IMR-90 (cell line): ENCODE measurements at regions not wholly inside any gene's neighbourhood (a gene's known extent, or its start where the extent isn't known, plus 50 kb on each side); places are given as distances from the start of the nearest gene placed in this dataset.

ENCODE experiments used
- ATAC-seq: fragments of 200-7000 bp; cut with Tn5 transposase; 2 replicates; pipeline ENCODE4 v1.9.1; 2020; ENCODE audit warnings: low read depth, mild to moderate bottlenecking, moderate library complexity
- BruUV-seq: library from RNA; stranded (reverse); fragments of 400-500 nt; replicated peaks from 2 replicates; lab custom pipeline; 2021; lab: Mats Ljungman, UMichigan
- CTCF ChIA-PET: fragments of 300-600 bp; formaldehyde crosslinking; extraction: SDS; loops from one replicate; lab custom pipeline; 2021; ENCODE audit warnings: antibody characterized with exemption; lab: Yijun Ruan, JAX
- POLR2A ChIA-PET: fragments of 300-600 bp; sonication (Branson Sonifier 250); formaldehyde crosslinking; loops from one replicate; lab custom pipeline; 2022; ENCODE audit warnings: antibody characterized with exemption; ENCODE audit not compliant: unreplicated experiment; lab: Charles Lee
- DNase-seq: peaks from one replicate; pipeline ENCODE4 v3.0.0; 2013
- H2AFZ ChIP-seq: replicated peaks from 2 replicates; pipeline ENCODE3; 2013; ENCODE audit warnings: low read length, mild to moderate bottlenecking; ENCODE audit not compliant: poor library complexity
- H2AK5ac ChIP-seq: 2 replicates; pipeline ENCODE4 v1.6.1; 2013; ENCODE audit warnings: low read depth, low read length, inconsistent platforms
- H2AK9ac ChIP-seq: replicated peaks from 2 replicates; pipeline ENCODE3; 2013; ENCODE audit warnings: mild to moderate bottlenecking, low read depth, low read length, moderate library complexity; ENCODE audit not compliant: poor library complexity
- H2BK120ac ChIP-seq: 2 replicates; pipeline ENCODE4 v1.6.1; 2013; ENCODE audit warnings: low read depth, low read length, inconsistent platforms
- H2BK15ac ChIP-seq: 3 replicates; pipeline ENCODE4 v1.6.1; 2013; ENCODE audit warnings: low read depth, low read length, inconsistent platforms
- H2BK20ac ChIP-seq: 2 replicates; pipeline ENCODE4 v1.6.1; 2013; ENCODE audit warnings: low read depth, mild to moderate bottlenecking, inconsistent platforms, low read length, moderate library complexity
- H2BK5ac ChIP-seq: 2 replicates; pipeline ENCODE4 v1.6.1; 2013; ENCODE audit warnings: mild to moderate bottlenecking, low read depth, low read length, inconsistent platforms; ENCODE audit not compliant: poor library complexity, severe bottlenecking
- H3K14ac ChIP-seq: replicated peaks from 2 replicates; pipeline ENCODE4 v1.6.1; 2013; ENCODE audit warnings: low read depth, low read length, inconsistent platforms
- H3K18ac ChIP-seq: 2 replicates; pipeline ENCODE4 v1.6.1; 2013; ENCODE audit warnings: low read depth, low read length, control low read depth
- H3K23ac ChIP-seq: 2 replicates; pipeline ENCODE4 v1.6.1; 2013; ENCODE audit warnings: low read depth, low read length, inconsistent platforms
- H3K27ac ChIP-seq: 2 replicates; pipeline ENCODE4 v1.5.1; 2013; ENCODE audit warnings: mild to moderate bottlenecking, control low read depth, low read length; ENCODE audit not compliant: insufficient read depth
- H3K27me3 ChIP-seq: 2 replicates; pipeline ENCODE4 v1.6.1; 2013; ENCODE audit warnings: low read length; ENCODE audit not compliant: control insufficient read depth, insufficient read depth
- H3K36me3 ChIP-seq: 2 replicates; pipeline ENCODE4 v1.6.1; 2013; ENCODE audit warnings: low read length, mixed read lengths; ENCODE audit not compliant: control insufficient read depth, insufficient read depth
- H3K4ac ChIP-seq: 2 replicates; pipeline ENCODE4 v1.6.1; 2013; ENCODE audit warnings: low read depth, low read length, inconsistent platforms
- H3K4me1 ChIP-seq: 2 replicates; pipeline ENCODE4 v1.6.1; 2013; ENCODE audit warnings: low read length, mixed read lengths; ENCODE audit not compliant: control insufficient read depth, insufficient read depth
- H3K4me2 ChIP-seq: 2 replicates; pipeline ENCODE4 v1.6.1; 2013; ENCODE audit warnings: low read depth, mild to moderate bottlenecking, control low read depth, low read length, moderate library complexity
- H3K4me3 ChIP-seq: 2 replicates; pipeline ENCODE4 v1.5.1; 2013; ENCODE audit warnings: low read depth, mild to moderate bottlenecking, control low read depth, low read length, moderate library complexity; ENCODE audit not compliant: insufficient read depth
- H3K56ac ChIP-seq: 2 replicates; pipeline ENCODE4 v1.6.1; 2013; ENCODE audit warnings: low read length, inconsistent platforms; ENCODE audit not compliant: insufficient read depth; ENCODE audit errors: extremely low read depth
- H3K79me1 ChIP-seq, 2 experiments: 2 replicates each; pipeline ENCODE4 v1.6.1; 2013; ENCODE audit warnings: low read length in 2 of 2, inconsistent platforms in 1 of 2, low read depth in 1 of 2
- H3K9ac ChIP-seq: 2 replicates; pipeline ENCODE4 v1.6.1; 2013; ENCODE audit warnings: low read depth, low read length, control low read depth
- H3K9me1 ChIP-seq: 2 replicates; pipeline ENCODE4 v1.6.1; 2013; ENCODE audit warnings: low read length, inconsistent platforms; ENCODE audit not compliant: insufficient read depth
- H3K9me3 ChIP-seq: 2 replicates; pipeline ENCODE4 v1.6.1; 2013; ENCODE audit warnings: low read length; ENCODE audit not compliant: control insufficient read depth, insufficient read depth
- H4K20me1 ChIP-seq: 2 replicates; pipeline ENCODE4 v1.6.1; 2013; ENCODE audit warnings: low read length, inconsistent platforms; ENCODE audit not compliant: insufficient read depth
- H4K5ac ChIP-seq: 2 replicates; pipeline ENCODE4 v1.6.1; 2013; ENCODE audit warnings: mild to moderate bottlenecking, low read depth, low read length, control low read depth
- H4K8ac ChIP-seq, 2 experiments: 2 replicates each; pipeline ENCODE4 v1.6.1; 2013; ENCODE audit warnings: low read depth in 2 of 2, low read length in 2 of 2, control low read depth in 1 of 2, inconsistent platforms in 1 of 2
- H4K91ac ChIP-seq: 2 replicates; pipeline ENCODE4 v1.6.1; 2013; ENCODE audit warnings: low read depth, low read length, inconsistent platforms; ENCODE audit not compliant: insufficient read depth
- BHLHE40 ChIP-seq: fragments of 150-350 bp; IDR thresholded peaks from 2 replicates; pipeline ENCODE4 v1.6.1; 2016; ENCODE audit warnings: mild to moderate bottlenecking, low read depth, low read length
- CEBPB ChIP-seq: IDR thresholded peaks from 2 replicates; pipeline ENCODE4 v1.6.1; 2012; ENCODE audit warnings: low read depth, low read length, improper control_type of control experiment
- CHD1 ChIP-seq: IDR thresholded peaks from 2 replicates; pipeline ENCODE4 v1.6.1; 2012; ENCODE audit warnings: low read depth, low read length, improper control_type of control experiment
- CTCF ChIP-seq: conservative IDR thresholded peaks from 2 replicates; pipeline ENCODE4 v1.5.1; 2012; ENCODE audit warnings: mild to moderate bottlenecking, low read depth, low read length, improper control_type of control experiment
- ELK1 ChIP-seq: fragments of 150-350 bp; IDR thresholded peaks from 2 replicates; pipeline ENCODE4 v1.6.1; 2016; ENCODE audit warnings: low read depth, mild to moderate bottlenecking, low read length, moderate library complexity, borderline replicate concordance
- FOS ChIP-seq: fragments of 150-350 bp; IDR thresholded peaks from 2 replicates; pipeline ENCODE4 v1.6.1; 2016; ENCODE audit warnings: low read depth, low read length
- MAFK ChIP-seq: IDR thresholded peaks from 2 replicates; pipeline ENCODE4 v1.6.1; 2012; ENCODE audit warnings: low read depth, low read length, improper control_type of control experiment
- MAZ ChIP-seq: IDR thresholded peaks from 2 replicates; pipeline ENCODE4 v1.6.1; 2012; ENCODE audit warnings: low read depth, mild to moderate bottlenecking, low read length, improper control_type of control experiment, moderate library complexity, borderline replicate concordance
- MXI1 ChIP-seq: IDR thresholded peaks from 2 replicates; pipeline ENCODE4 v1.6.1; 2012; ENCODE audit warnings: low read depth, mild to moderate bottlenecking, low read length, moderate library complexity, borderline replicate concordance
- NFE2L2 ChIP-seq: fragments of 150-350 bp; IDR thresholded peaks from 2 replicates; pipeline ENCODE4 v1.6.1; 2016; ENCODE audit warnings: low read depth, mild to moderate bottlenecking, low read length
- POLR2A ChIP-seq: IDR thresholded peaks from 2 replicates; pipeline ENCODE4 v1.6.1; 2012; ENCODE audit warnings: mild to moderate bottlenecking, low read depth, low read length
- RAD21 ChIP-seq: IDR thresholded peaks from 2 replicates; pipeline ENCODE4 v1.6.1; 2012; ENCODE audit warnings: low read length, improper control_type of control experiment
- RCOR1 ChIP-seq: IDR thresholded peaks from 2 replicates; pipeline ENCODE4 v1.6.1; 2012; ENCODE audit warnings: mild to moderate bottlenecking, low read length, improper control_type of control experiment; ENCODE audit not compliant: insufficient replicate concordance
- RFX5 ChIP-seq: IDR thresholded peaks from 2 replicates; pipeline ENCODE4 v1.8.0; 2012; ENCODE audit warnings: low read depth, mild to moderate bottlenecking, low read length, moderate library complexity
- SMC3 ChIP-seq: fragments of 150-350 bp; IDR thresholded peaks from 2 replicates; pipeline ENCODE4 v1.6.1; 2016; ENCODE audit warnings: low read depth, mild to moderate bottlenecking, antibody characterized with exemption, low read length, moderate library complexity
- USF2 ChIP-seq: fragments of 150-350 bp; IDR thresholded peaks from 2 replicates; pipeline ENCODE4 v1.6.1; 2017; ENCODE audit warnings: mild to moderate bottlenecking, antibody characterized with exemption, low read length, low read depth
- WGBS, 2 experiments: methylation state at CpG; one replicate each; pipeline versions ENCODE4 v1.1.5 to v1.1.7; 2013; ENCODE audit warnings: missing lambda C conversion rate in 2 of 2; ENCODE audit not compliant: insufficient read length in 1 of 2; ENCODE audit errors: extremely low coverage in 2 of 2; 5-methylcytosine and 5-hydroxymethylcytosine counted together
- dilution Hi-C: fragments of 300-500 bp; cut with HindIII; formaldehyde crosslinking; loops from one replicate; pipeline ENCODE4 v1.14.3; 2018; ENCODE audit warnings: low sequenced_read_pairs; ENCODE audit not compliant: unreplicated experiment
- in situ Hi-C: fragments of 300-500 bp; cut with MboI; formaldehyde crosslinking; loops from 3 replicates; pipeline ENCODE4 v1.14.3; 2019; ENCODE audit warnings: low sequenced_read_pairs, inconsistent platforms, mixed read lengths
- intact Hi-C: fragments of 100-400 bp; cut with micrococcal nuclease; formaldehyde crosslinking; loops from 2 replicates; pipeline ENCODE4 v1.10.0; 2022

GRCh38 chr5:142395334-142395733 is 70.5 kb upstream of the SPRY4 start:
- Histone ChIP-seq H2BK20ac (no peak overlapping the region), H3K9ac (no peak overlapping the region), H3K9me3 (peaks cover 10% of the 10 kb centered on the region), H3K27ac (no peak overlapping the region), H3K36me3 (0 out of 2 replicates have a peak, but pooled peaks cover 2% of the 10 kb centered on the region), H3K23ac (no peak overlapping the region), H3K4ac (no peak overlapping the region), H2AK9ac (no peak overlapping the region), H3K4me1 (peaks cover 3% of the 10 kb centered on the region), H3K79me1 (no peaks in the 10 kb centered on the region; a peak in 1 of 4 replicates), H3K27me3 (no peaks in the 10 kb centered on the region), H4K91ac (no peak overlapping the region), H4K20me1 (no peaks in the 10 kb centered on the region), H3K56ac (no peak overlapping the region), H2BK5ac (no peak overlapping the region), H3K9me1 (no peaks in the 10 kb centered on the region; the same call in 1 of the 2 replicates), H4K8ac (no peak overlapping the region), H2AFZ (no peak overlapping the region), H2AK5ac (no peak overlapping the region), H2BK15ac (no peak overlapping the region), H3K4me2 (no peak overlapping the region), H4K5ac (no peak overlapping the region), H3K14ac (no peak overlapping the region), H3K4me3 (no peak overlapping the region), H2BK120ac (no peak overlapping the region), H3K18ac (no peak overlapping the region)
- BruUV-seq: no TSS peak
- DNase-seq: no peak
- POLR2A ChIA-PET: no interaction called here
- CTCF ChIA-PET: no interaction called here
- dilution Hi-C loops: no loop called here
- TF ChIP-seq MAFK (no peak), RAD21 (no peak), BHLHE40 (no peak), ELK1 (no peak), CHD1 (no peak), RCOR1 (no peak), POLR2A (no peak), NFE2L2 (no peak), USF2 (no peak), CEBPB (no peak), MAZ (no peak), CTCF (no peak), RFX5 (no peak), MXI1 (no peak), SMC3 (no peak), FOS (no peak)
- intact Hi-C loops: no loop called here
- no CpG with 5 or more reads among the region's 4 CpGs for WGBS, 2 experiments
- ATAC-seq: no peak
- in situ Hi-C loops: no loop called here
